DND-41 (cell line): ENCODE measurements at regions not wholly inside any gene's neighbourhood (a gene's known extent, or its start where the extent isn't known, plus 50 kb on each side); places are given as distances from the start of the nearest gene placed in this dataset.
A peak's percentile ranks its signal among the peaks of the same experiment; 100 is the strongest.

Experiments used
- ATAC-seq: fragments of 200-7000 bp; cut with Tn5 transposase; 3 replicates; pipeline ENCODE4 v1.9.1; 2021; ENCODE audit warnings: low read depth; ENCODE audit not compliant: insufficient read depth
- DNase-seq: peaks from one replicate; pipeline ENCODE4 v3.0.0-alpha.2; 2020
- H2AFZ ChIP-seq: 2 replicates; pipeline ENCODE4 v1.6.0; 2012; ENCODE audit warnings: low read depth, low read length
- H3K27ac ChIP-seq: 2 replicates; pipeline ENCODE4 v1.5.1; 2012; ENCODE audit warnings: low read length, inconsistent platforms
- H3K27me3 ChIP-seq: fragments of 200-600 bp; sonication (generic); 2 replicates; pipeline ENCODE4 v1.6.0; 2012; ENCODE audit warnings: low read length, mild to moderate bottlenecking, inconsistent platforms; ENCODE audit not compliant: insufficient read depth, poor library complexity
- H3K36me3 ChIP-seq: 2 replicates; pipeline ENCODE4 v1.5.1; 2012; ENCODE audit warnings: low read length, inconsistent platforms; ENCODE audit not compliant: insufficient read depth
- H3K4me1 ChIP-seq: 2 replicates; pipeline ENCODE4 v1.5.1; 2012; ENCODE audit warnings: mild to moderate bottlenecking, low read length; ENCODE audit not compliant: insufficient read depth
- H3K4me2 ChIP-seq: 2 replicates; pipeline ENCODE4 v1.6.0; 2012; ENCODE audit warnings: mild to moderate bottlenecking, moderate library complexity, low read length, inconsistent platforms; ENCODE audit not compliant: insufficient read depth
- H3K4me3 ChIP-seq, 2 experiments: fragments of 200-600 bp in 1 of 2; shearing (Covaris generic) in 1 of 2; 2 replicates each; pipeline ENCODE4 v1.5.1; 2012 to 2016; ENCODE audit warnings: inconsistent platforms in 2 of 2, low read length in 2 of 2, mild to moderate bottlenecking in 2 of 2, low read depth in 1 of 2, moderate library complexity in 1 of 2
- H3K79me2 ChIP-seq: 2 replicates; pipeline ENCODE4 v1.6.0; 2012; ENCODE audit warnings: low read length, inconsistent platforms; ENCODE audit not compliant: insufficient read depth
- H3K9ac ChIP-seq: 2 replicates; pipeline ENCODE4 v1.6.0; 2012; ENCODE audit warnings: low read depth, mild to moderate bottlenecking, inconsistent platforms, low read length, moderate library complexity
- H3K9me3 ChIP-seq: 2 replicates; pipeline ENCODE4 v1.5.1; 2012; ENCODE audit warnings: low read length, moderate library complexity, mild to moderate bottlenecking, inconsistent platforms; ENCODE audit not compliant: insufficient read depth, severe bottlenecking
- H4K20me1 ChIP-seq: 2 replicates; pipeline ENCODE4 v1.6.0; 2012; ENCODE audit warnings: low read length; ENCODE audit not compliant: insufficient read depth
- EZH2 ChIP-seq: IDR thresholded peaks from 3 replicates; pipeline ENCODE4 v1.6.1; 2012; ENCODE audit warnings: borderline replicate concordance, low read depth, mild to moderate bottlenecking, moderate library complexity, low read length, inconsistent platforms; ENCODE audit not compliant: severe bottlenecking
- TF ChIP-seq, protein P1 (sequence below): IDR thresholded peaks from 2 replicates; pipeline ENCODE4 v1.5.1; 2012; ENCODE audit warnings: borderline replicate concordance, low read length, moderate library complexity, mild to moderate bottlenecking; ENCODE audit not compliant: poor library complexity, severe bottlenecking; ENCODE audit errors: extremely low read depth

DNA sequence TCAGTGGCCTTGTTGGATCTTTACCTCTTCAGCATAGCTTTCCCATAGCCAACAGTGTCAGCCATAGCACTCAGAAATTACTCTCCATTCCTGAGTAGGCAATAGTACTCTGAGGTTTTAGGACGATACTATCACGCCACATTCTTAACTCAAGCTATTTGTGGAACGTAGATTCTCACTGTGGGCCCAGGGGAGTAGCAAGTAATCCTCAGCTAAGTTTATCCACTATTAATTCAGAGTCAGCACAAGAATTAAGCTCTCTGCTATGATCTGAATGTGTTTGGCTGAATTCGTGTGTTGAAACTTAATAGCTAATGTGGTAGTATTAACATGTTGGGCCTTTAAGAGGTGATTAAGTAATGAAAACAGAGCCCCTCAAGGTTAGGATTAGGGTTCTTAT, 858.8 kb upstream of the NUDT12 start:
- H2AFZ ChIP-seq = no peak overlapping the region
- no peaks in the 10 kb centered on the region for H3K27me3 ChIP-seq
- TF ChIP-seq, protein P1, sequence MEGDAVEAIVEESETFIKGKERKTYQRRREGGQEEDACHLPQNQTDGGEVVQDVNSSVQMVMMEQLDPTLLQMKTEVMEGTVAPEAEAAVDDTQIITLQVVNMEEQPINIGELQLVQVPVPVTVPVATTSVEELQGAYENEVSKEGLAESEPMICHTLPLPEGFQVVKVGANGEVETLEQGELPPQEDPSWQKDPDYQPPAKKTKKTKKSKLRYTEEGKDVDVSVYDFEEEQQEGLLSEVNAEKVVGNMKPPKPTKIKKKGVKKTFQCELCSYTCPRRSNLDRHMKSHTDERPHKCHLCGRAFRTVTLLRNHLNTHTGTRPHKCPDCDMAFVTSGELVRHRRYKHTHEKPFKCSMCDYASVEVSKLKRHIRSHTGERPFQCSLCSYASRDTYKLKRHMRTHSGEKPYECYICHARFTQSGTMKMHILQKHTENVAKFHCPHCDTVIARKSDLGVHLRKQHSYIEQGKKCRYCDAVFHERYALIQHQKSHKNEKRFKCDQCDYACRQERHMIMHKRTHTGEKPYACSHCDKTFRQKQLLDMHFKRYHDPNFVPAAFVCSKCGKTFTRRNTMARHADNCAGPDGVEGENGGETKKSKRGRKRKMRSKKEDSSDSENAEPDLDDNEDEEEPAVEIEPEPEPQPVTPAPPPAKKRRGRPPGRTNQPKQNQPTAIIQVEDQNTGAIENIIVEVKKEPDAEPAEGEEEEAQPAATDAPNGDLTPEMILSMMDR = no peak
- no peak for TF ChIP-seq EZH2
- H3K36me3 ChIP-seq = no peaks in the 10 kb centered on the region
- no peak overlapping the region for H3K4me2 ChIP-seq
- DNase-seq = no peak
- H3K9me3 ChIP-seq = no peaks in the 10 kb centered on the region
- ATAC-seq = no peak
- H3K27ac ChIP-seq = no peak overlapping the region
- no peaks in the 10 kb centered on the region for H4K20me1 ChIP-seq
- no peaks in the 10 kb centered on the region for H3K79me2 ChIP-seq
- H3K9ac ChIP-seq = no peak overlapping the region
- no peaks in the 10 kb centered on the region for H3K4me1 ChIP-seq
- H3K4me3 ChIP-seq = no peak overlapping the region

DNA sequence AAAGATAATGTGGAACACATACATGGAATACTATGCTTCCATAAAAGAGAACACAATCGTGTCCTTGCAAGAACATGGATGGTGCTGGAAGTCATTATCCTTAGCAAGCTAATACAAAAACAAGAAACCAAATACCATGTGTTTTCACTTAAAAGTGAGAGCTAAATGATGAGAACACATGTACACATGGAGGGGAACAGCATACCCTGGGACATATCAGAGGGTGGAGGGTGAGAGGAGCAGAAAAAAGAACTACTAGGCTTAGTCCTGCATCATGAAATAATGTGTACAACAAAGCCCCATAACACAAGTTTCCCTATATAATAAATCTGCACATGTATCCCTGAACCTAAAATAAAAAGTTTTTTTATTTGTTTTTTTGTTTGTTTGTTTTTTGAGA, 855.5 kb upstream of the NUDT12 start:
- Histone ChIP-seq H3K27ac (no peak overlapping the region), H3K79me2 (no peaks in the 10 kb centered on the region), H3K27me3 (no peaks in the 10 kb centered on the region), H3K9ac (no peak overlapping the region), H3K9me3 (no peaks in the 10 kb centered on the region), H3K4me3 (no peak overlapping the region), H3K36me3 (no peaks in the 10 kb centered on the region), H4K20me1 (no peaks in the 10 kb centered on the region), H3K4me2 (no peak overlapping the region), H3K4me1 (no peaks in the 10 kb centered on the region), H2AFZ (no peak overlapping the region)
- TF ChIP-seq, protein P1 = no peak
- TF ChIP-seq EZH2 = no peak
- ATAC-seq = no peak
- no peak for DNase-seq

DNA sequence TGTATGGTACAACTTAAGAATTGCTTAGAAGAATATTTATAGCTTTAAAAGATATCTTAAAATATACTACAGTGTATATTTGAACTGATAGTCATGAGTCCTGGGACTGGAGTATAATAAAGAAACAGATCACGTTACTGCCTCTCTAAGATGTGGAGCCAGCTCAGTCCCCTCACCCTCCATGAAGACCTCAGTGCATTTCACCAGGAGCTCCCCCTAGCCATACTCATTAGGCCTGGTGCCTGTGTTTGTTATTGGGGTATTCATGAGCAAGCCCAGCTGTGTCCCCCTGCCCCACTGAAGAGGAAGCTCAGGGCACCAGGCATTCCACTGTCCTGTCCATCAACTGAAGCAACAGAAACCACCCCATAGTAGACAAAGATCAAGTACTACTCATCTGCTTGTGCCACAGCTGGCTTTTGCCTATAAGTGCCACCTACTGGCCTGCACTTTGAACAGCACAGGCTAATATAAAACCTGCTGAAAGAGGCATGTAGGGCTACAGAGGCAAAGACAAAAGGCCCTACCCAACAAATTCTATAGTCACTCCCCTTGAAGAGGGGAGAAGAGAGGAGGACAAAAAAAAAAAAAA, 850.2 kb upstream of the NUDT12 start:
- Histone ChIP-seq H3K9ac (no peak overlapping the region), H3K4me3 (no peak overlapping the region), H3K4me1 (no peaks in the 10 kb centered on the region), H2AFZ (no peak overlapping the region), H3K4me2 (no peak overlapping the region), H3K79me2 (no peaks in the 10 kb centered on the region), H3K9me3 (no peaks in the 10 kb centered on the region), H3K27ac (no peak overlapping the region), H4K20me1 (no peaks in the 10 kb centered on the region), H3K36me3 (no peaks in the 10 kb centered on the region), H3K27me3 (no peaks in the 10 kb centered on the region)
- DNase-seq (peak; percentile 4), ATAC-seq (no peak; the same call in 2 of the 3 replicates)
- TF ChIP-seq, protein P1 = peak; percentile 48
- no peak for TF ChIP-seq EZH2

DNA sequence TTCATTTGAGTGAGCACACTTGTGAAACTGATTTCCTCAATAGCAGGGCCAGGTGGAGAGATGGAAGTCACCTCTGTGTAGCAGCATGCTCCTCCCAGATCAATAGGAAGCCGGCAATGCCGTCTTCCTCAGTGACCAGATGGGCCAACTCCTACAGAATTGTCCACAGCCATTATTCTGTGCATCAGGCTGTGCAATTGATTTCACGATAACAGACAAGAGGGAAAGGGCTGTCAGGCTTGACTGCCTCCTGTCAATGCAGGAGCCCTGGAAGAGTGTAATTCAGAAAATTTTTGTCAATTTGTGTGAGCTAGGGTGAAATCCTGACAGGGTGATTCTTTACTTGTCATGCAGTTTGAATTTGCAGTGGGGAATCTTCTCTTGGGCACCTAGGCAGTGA, 838.4 kb upstream of the NUDT12 start:
- Histone ChIP-seq H4K20me1 (no peaks in the 10 kb centered on the region), H2AFZ (no peak overlapping the region), H3K4me1 (no peaks in the 10 kb centered on the region), H3K4me2 (no peak overlapping the region), H3K36me3 (no peaks in the 10 kb centered on the region), H3K27me3 (no peaks in the 10 kb centered on the region), H3K4me3 (no peak overlapping the region), H3K9me3 (no peaks in the 10 kb centered on the region), H3K9ac (no peak overlapping the region), H3K79me2 (no peaks in the 10 kb centered on the region), H3K27ac (no peak overlapping the region)
- ATAC-seq = no peak
- no peak for TF ChIP-seq EZH2
- TF ChIP-seq, protein P1 = no peak
- DNase-seq = no peak
